NCI-H526 (cell line): ENCODE measurements at regions not wholly inside any gene's neighbourhood (a gene's known extent, or its start where the extent isn't known, plus 50 kb on each side); places are given as distances from the start of the nearest gene placed in this dataset.

Source experiments
- DNase-seq, 2 experiments: peaks; one replicate each; lab custom pipeline; 2025; lab: John Stamatoyannopoulos, UW

- no peak for DNase-seq
These were observed 504.9 kb upstream of the SEMA6D start for GRCh38 chr15:47212222-47213010.

DNA sequence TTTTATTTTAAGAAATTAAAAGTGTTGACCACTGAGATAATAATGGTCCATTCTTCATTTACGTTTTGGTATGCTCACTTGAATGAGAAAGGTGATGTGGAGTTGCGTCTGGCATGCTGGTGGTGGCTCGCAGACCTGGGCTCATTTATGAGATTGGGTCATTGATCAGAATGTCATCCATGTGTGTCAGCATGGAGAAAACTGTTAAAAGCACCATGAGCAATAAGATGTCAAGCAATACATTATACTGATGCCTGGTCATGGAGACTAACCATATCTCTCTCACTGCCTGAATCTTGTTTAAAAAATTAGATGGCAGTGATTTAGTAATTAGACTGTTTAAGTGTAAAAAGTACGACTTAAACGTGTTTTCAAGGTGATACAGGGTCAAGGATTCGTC lies 503.4 kb upstream of the SEMA6D start:
- no peak for DNase-seq

GRCh38 chr15:47218295-47218694 lies 499.0 kb upstream of the SEMA6D start:
- DNase-seq: no peak

DNA sequence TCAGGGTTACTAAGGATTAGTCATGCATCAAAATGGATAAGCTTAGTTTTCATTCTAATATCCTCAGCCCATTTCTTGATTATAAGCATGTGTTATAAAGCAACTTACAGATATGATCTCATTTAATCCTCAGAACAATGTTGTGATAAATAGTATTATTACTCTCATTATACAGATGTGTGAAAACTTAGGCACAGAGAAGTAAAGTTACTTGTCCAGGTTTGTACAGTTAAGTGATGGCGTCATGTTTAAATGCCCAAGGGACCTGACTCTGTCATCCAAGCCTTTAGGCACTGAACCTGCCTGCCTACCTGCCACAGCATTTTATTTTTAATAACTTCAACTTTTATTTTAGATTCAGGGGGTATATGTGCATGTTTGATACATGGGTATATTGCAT lies 472.9 kb upstream of the SEMA6D start:
- DNase-seq: no peak

GRCh38 chr15:47246317-47246716 lies 471.0 kb upstream of the SEMA6D start:
- DNase-seq: no peak

DNA sequence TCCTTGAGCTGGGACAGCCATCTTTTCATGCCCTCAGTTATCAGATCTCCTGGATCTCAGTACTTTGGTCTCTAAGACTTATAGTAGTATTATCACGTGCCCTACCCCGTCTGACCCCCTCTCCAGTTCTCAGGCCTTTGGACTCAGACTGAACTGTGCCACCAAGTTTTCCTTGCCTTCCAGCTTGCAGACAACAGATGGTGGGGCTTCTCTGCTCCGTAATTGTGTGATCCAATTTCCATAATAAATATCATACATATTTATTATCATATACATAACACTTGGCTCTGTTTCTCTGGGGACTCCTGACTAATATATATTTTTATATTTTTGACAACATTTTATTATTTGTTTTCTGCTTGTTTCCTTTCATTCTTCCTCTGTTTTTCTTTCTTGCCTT lies 458.8 kb upstream of the SEMA6D start:
- no peak for DNase-seq

- DNase-seq: no peak
These were observed 451.6 kb upstream of the SEMA6D start for GRCh38 chr15:47265686-47266085.

GRCh38 chr15:47266566-47266965 lies 450.7 kb upstream of the SEMA6D start:
- no peak for DNase-seq

- no peak for DNase-seq
These were observed 443.4 kb upstream of the SEMA6D start for GRCh38 chr15:47273864-47274263.

GRCh38 chr15:47283246-47283645 lies 434.1 kb upstream of the SEMA6D start:
- DNase-seq: no peak

DNA sequence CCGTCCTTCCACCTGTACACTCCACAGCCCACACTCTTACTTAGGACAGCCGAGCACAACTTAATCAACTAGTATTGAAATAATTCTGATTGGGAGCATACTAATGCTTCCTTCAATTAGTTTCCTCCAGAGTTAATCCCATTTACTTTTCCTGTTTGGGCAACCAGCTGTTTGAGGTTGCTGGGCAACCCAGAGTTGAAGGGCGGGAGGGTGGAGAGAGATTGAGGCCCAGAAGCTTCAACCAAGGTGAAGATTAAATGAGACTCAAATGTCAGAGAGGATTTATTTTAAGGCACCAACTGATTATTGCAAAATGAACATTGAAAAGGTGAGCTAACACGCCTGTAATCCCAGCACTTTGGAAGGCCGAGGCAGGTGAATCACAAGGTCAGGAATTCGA lies 428.5 kb upstream of the SEMA6D start:
- no peak for DNase-seq

DNA sequence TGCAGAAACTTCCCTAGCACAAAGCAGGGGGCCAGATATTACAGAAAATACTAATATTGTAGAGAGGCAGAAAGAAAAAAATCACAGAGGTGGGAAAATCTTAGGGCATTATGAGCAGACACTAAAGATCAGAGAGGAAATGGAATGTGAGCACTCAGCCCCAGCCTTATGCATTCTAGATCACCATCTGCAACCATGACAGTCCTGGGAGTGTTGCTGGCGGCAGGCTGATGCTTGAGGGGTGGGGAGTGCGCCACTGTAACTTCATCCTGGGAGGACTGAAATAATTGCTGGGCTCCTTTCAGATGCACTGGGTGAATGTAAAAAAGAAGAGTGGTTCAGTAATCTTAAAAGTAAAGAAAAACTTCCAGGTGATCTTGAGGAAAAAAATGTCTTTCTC lies 427.6 kb upstream of the SEMA6D start:
- DNase-seq: no peak

DNA sequence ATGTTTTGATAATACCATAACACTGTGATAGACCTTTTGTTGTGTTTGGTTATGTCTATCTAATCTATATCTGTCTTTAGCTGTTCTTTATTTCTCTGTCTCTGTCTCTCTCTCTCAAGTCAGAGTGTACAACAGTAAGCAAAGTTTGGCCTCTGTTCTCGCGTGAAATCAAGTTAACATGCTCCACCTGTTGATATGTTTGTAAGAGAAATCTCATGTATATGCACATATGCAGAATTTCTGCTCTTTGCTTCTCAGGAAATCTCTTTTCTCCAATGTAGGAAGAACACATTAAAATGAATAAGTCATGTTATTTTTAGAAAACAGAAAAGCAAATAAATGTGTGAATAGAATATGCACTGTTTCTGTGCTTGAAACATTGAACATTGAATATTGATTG lies 425.5 kb upstream of the SEMA6D start:
- DNase-seq: no peak

- no peak for DNase-seq
These were observed 424.6 kb upstream of the SEMA6D start for GRCh38 chr15:47292638-47293190.

GRCh38 chr15:47293466-47294162 lies 423.7 kb upstream of the SEMA6D start:
- DNase-seq: no peak

- DNase-seq: no peak
These were observed 422.5 kb upstream of the SEMA6D start for GRCh38 chr15:47294765-47295259.

GRCh38 chr15:47296881-47297280 lies 420.4 kb upstream of the SEMA6D start:
- no peak for DNase-seq

- no peak for DNase-seq
These were observed 417.4 kb upstream of the SEMA6D start for GRCh38 chr15:47299846-47300434.

- no peak for DNase-seq
These were observed 416.7 kb upstream of the SEMA6D start for GRCh38 chr15:47300596-47300995.

DNA sequence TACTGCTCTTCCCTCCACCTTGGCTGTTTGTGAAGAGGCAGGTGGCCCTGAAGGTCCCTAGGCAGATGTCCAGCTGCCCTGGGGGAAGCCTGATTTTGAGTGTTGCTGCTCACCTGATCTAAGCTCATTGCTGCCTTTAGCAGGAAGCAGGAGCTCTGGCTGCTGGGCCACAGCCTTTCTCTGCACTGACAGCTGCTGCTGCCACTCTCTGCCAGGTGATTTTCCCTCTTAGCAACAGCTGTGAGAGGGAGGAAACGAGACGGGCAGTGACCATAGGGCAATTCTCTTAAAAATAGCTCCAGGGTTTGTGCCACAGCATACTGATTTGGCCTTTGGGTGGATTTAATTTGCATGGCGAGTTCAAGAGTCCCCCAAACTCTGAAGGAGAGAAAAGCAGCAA lies 415.8 kb upstream of the SEMA6D start:
- DNase-seq: peak; percentile 24 to 63

DNA sequence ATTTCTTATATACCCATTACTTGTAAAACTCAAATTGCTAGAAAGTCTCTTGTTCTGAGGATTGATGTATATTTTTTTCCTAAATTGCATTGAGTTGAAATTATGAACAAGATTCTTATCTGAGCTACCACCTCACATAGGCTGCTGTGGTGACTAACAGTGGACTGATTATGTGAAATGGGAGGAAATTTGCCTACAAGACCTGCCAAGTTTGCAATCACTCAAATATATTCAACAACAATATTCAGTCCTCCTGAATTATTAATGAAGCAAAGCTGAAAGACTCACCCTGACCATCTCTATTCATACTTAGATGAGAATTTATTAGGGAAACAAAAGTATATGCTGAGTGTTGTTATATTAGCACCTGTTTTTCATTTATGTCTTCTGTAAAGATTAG lies 412.6 kb upstream of the SEMA6D start:
- DNase-seq: peak; percentile 55 to 77

DNA sequence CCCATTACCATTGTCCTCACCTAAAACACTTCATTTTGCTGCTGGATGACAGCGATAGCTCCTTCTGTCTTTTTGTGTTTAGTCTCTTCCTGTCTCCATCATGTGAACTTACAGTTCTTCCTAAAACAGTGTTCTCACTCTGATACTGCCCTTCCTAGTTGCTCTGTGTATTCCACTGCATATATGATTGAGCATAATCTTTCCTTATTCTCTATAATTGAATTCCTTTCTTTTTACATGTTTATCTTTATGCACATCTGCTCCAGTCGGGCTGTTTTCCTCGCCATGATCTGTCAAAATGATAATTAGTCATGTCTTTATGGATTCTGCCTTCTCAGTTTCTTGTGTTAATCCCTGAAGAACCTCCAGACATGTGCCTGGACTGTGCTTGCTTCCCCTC lies 405.1 kb upstream of the SEMA6D start:
- DNase-seq: no peak
